WTC11 (cell line): ENCODE measurements at regions not wholly inside any gene's neighbourhood (a gene's known extent, or its start where the extent isn't known, plus 50 kb on each side); places are given as distances from the start of the nearest gene placed in this dataset.

Experiments
- ATAC-seq: fragments of 200-7000 bp; cut with Tn5 transposase; 2 replicates; pipeline ENCODE4 v1.10.0; 2021; ENCODE audit warnings: mild to moderate bottlenecking, moderate library complexity
- CTCF ChIA-PET: fragments of 300-600 bp; sonication (Branson Sonifier 250); formaldehyde crosslinking; loops from one replicate; lab custom pipeline; 2021; ENCODE audit warnings: antibody characterized with exemption; lab: Charles Lee
- POLR2A ChIA-PET: fragments of 350-600 bp; sonication (Branson Sonifier 250); formaldehyde crosslinking; loops from one replicate; lab custom pipeline; 2021; ENCODE audit warnings: antibody characterized with exemption; lab: Charles Lee
- DNase-seq: peaks from one replicate; pipeline ENCODE4 v3.0.0; 2021; ENCODE audit warnings: low spot score
- H3K27ac Mint-ChIP-seq: 2 replicates; pipeline ENCODE4 v1.8.0; 2021; ENCODE audit warnings: mixed read lengths
- H3K27me3 Mint-ChIP-seq: 2 replicates; pipeline ENCODE4 v1.8.0; 2021; ENCODE audit warnings: low read depth, mild to moderate bottlenecking, moderate library complexity, mixed read lengths
- H3K36me3 Mint-ChIP-seq: 2 replicates; pipeline ENCODE4 v1.8.0; 2021; ENCODE audit warnings: mixed read lengths
- H3K4me1 Mint-ChIP-seq: 2 replicates; pipeline ENCODE4 v1.8.0; 2022; ENCODE audit warnings: mixed read lengths
- H3K4me3 Mint-ChIP-seq: 2 replicates; pipeline ENCODE4 v1.8.0; 2021; ENCODE audit warnings: mild to moderate bottlenecking, moderate library complexity, mixed read lengths
- H3K9me3 Mint-ChIP-seq: 2 replicates; pipeline ENCODE4 v1.8.0; 2021; ENCODE audit warnings: mixed read lengths
- ATF1 ChIP-seq: sonication (generic); formaldehyde crosslinking; IDR thresholded peaks from 2 replicates; pipeline ENCODE4 v1.8.1; 2023; ENCODE audit warnings: mild to moderate bottlenecking, moderate library complexity, missing genetic modification reagents
- ATF2 ChIP-seq: sonication (generic); formaldehyde crosslinking; IDR thresholded peaks from 2 replicates; pipeline ENCODE4 v1.8.1; 2022; ENCODE audit warnings: low read depth, missing genetic modification reagents, borderline replicate concordance
- CDX4 ChIP-seq: fragments of 250-450 bp; sonication (Bioruptor Pico); IDR thresholded peaks from 2 replicates; pipeline ENCODE4 v1.9.0; 2021; ENCODE audit warnings: moderate library complexity, mild to moderate bottlenecking, inconsistent platforms, borderline replicate concordance
- CTCF ChIP-seq: fragments of 200-600 bp; IDR thresholded peaks from 2 replicates; pipeline ENCODE4 v1.8.0; 2022; ENCODE audit warnings: antibody characterized with exemption
- FOXK1 ChIP-seq: sonication (generic); formaldehyde crosslinking; IDR thresholded peaks from 2 replicates; pipeline ENCODE4 v1.8.0; 2022; ENCODE audit warnings: mild to moderate bottlenecking, moderate library complexity, missing genetic modification reagents
- GRHL2 ChIP-seq: fragments of 250-450 bp; sonication (Bioruptor Pico); IDR thresholded peaks from 2 replicates; pipeline ENCODE4 v1.8.0; 2022; ENCODE audit warnings: mild to moderate bottlenecking, moderate library complexity; ENCODE audit not compliant: insufficient replicate concordance, severe bottlenecking
- SMAD3 ChIP-seq: sonication (generic); formaldehyde crosslinking; IDR thresholded peaks from 2 replicates; pipeline ENCODE4 v1.8.0; 2022; ENCODE audit warnings: missing genetic modification reagents, mild to moderate bottlenecking, borderline replicate concordance
- SOX15 ChIP-seq: fragments of 250-450 bp; sonication (Bioruptor Pico); IDR thresholded peaks from 2 replicates; pipeline ENCODE4 v1.9.0; 2021; ENCODE audit warnings: mild to moderate bottlenecking
- ZNF263 ChIP-seq: sonication (generic); formaldehyde crosslinking; IDR thresholded peaks from 2 replicates; pipeline ENCODE4 v1.8.1; 2022; ENCODE audit warnings: low read depth, mild to moderate bottlenecking, moderate library complexity, missing genetic modification reagents
- ZNF423 ChIP-seq: fragments of 250-450 bp; sonication (Bioruptor Pico); IDR thresholded peaks from 2 replicates; pipeline ENCODE4 v2.1.2; 2022; ENCODE audit warnings: mild to moderate bottlenecking, moderate library complexity
- ZNF425 ChIP-seq: fragments of 250-450 bp; sonication (Bioruptor Pico); conservative IDR thresholded peaks from 2 replicates; pipeline ENCODE4 v1.9.0; 2021; ENCODE audit warnings: mild to moderate bottlenecking
- TF ChIP-seq, protein P1 (sequence below): sonication (generic); formaldehyde crosslinking; IDR thresholded peaks from 2 replicates; pipeline ENCODE4 v1.8.1; 2023; ENCODE audit warnings: mild to moderate bottlenecking, missing genetic modification reagents
- TF ChIP-seq, protein P2 (sequence below): sonication (generic); formaldehyde crosslinking; IDR thresholded peaks from 2 replicates; pipeline ENCODE4 v1.8.0; 2023; ENCODE audit warnings: missing genetic modification reagents, mild to moderate bottlenecking, borderline replicate concordance

- TF ChIP-seq, protein P1, sequence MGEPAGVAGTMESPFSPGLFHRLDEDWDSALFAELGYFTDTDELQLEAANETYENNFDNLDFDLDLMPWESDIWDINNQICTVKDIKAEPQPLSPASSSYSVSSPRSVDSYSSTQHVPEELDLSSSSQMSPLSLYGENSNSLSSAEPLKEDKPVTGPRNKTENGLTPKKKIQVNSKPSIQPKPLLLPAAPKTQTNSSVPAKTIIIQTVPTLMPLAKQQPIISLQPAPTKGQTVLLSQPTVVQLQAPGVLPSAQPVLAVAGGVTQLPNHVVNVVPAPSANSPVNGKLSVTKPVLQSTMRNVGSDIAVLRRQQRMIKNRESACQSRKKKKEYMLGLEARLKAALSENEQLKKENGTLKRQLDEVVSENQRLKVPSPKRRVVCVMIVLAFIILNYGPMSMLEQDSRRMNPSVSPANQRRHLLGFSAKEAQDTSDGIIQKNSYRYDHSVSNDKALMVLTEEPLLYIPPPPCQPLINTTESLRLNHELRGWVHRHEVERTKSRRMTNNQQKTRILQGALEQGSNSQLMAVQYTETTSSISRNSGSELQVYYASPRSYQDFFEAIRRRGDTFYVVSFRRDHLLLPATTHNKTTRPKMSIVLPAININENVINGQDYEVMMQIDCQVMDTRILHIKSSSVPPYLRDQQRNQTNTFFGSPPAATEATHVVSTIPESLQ (CRISPR knock-in tag), result no peak
- TF ChIP-seq ZNF425 (CRISPR knock-in tag) (no peak), SMAD3 (CRISPR knock-in tag) (no peak), GRHL2 (CRISPR knock-in tag) (no peak), FOXK1 (CRISPR knock-in tag) (no peak), ATF1 (CRISPR knock-in tag) (no peak), SOX15 (CRISPR knock-in tag) (no peak), ZNF423 (no peak), ATF2 (no peak), ZNF263 (CRISPR knock-in tag) (no peak), CTCF (no peak), CDX4 (CRISPR knock-in tag) (no peak)
- TF ChIP-seq, protein P2, sequence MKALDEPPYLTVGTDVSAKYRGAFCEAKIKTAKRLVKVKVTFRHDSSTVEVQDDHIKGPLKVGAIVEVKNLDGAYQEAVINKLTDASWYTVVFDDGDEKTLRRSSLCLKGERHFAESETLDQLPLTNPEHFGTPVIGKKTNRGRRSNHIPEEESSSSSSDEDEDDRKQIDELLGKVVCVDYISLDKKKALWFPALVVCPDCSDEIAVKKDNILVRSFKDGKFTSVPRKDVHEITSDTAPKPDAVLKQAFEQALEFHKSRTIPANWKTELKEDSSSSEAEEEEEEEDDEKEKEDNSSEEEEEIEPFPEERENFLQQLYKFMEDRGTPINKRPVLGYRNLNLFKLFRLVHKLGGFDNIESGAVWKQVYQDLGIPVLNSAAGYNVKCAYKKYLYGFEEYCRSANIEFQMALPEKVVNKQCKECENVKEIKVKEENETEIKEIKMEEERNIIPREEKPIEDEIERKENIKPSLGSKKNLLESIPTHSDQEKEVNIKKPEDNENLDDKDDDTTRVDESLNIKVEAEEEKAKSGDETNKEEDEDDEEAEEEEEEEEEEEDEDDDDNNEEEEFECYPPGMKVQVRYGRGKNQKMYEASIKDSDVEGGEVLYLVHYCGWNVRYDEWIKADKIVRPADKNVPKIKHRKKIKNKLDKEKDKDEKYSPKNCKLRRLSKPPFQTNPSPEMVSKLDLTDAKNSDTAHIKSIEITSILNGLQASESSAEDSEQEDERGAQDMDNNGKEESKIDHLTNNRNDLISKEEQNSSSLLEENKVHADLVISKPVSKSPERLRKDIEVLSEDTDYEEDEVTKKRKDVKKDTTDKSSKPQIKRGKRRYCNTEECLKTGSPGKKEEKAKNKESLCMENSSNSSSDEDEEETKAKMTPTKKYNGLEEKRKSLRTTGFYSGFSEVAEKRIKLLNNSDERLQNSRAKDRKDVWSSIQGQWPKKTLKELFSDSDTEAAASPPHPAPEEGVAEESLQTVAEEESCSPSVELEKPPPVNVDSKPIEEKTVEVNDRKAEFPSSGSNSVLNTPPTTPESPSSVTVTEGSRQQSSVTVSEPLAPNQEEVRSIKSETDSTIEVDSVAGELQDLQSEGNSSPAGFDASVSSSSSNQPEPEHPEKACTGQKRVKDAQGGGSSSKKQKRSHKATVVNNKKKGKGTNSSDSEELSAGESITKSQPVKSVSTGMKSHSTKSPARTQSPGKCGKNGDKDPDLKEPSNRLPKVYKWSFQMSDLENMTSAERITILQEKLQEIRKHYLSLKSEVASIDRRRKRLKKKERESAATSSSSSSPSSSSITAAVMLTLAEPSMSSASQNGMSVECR (CRISPR knock-in tag), result no peak
These were observed 123.8 kb upstream of the FSHR start (continued) for GRCh38 chr2:49278141-49278540.

DNA sequence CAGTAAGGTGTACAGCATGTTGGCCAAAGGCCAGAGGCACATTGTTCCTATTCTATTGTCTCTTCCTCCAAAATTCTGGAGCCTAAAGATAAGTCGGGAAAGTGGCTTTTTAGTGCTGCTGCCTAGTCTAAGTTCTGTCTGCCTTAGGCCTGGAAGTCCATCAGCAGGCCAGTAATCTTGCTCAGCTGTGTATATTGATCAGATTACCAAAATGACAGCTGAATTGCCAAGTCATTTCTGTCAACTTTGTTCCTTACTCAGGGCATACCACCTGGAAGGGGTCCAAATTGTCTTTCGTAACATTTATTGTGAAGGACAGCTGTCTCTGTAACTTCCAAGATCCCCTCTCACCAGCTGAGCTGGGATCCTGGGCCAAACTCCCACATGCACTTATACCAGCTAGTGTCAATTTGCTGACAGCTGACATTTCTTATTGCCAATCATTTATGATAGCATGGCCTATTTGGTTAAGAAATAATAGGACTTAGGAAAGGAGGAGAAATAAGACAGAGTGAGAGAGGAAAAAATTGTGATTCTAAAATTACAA is 116.8 kb upstream of the FSHR start:
- Mint-ChIP-seq H3K27me3 (no peaks in the 10 kb centered on the region), H3K4me3 (no peak overlapping the region), H3K4me1 (peaks cover 5% of the 10 kb centered on the region; the same call in 1 of the 2 replicates), H3K36me3 (no peaks in the 10 kb centered on the region), H3K27ac (no peak overlapping the region), H3K9me3 (no peaks in the 10 kb centered on the region)
- DNase-seq (no peak), ATAC-seq (no peak)
- ChIA-PET POLR2A (no interaction called here), CTCF (no interaction called here)
- TF ChIP-seq SMAD3 (CRISPR knock-in tag), result no peak
